Mesenchymal stem cell (in vitro differentiated cells and primary cell): ENCODE measurements at regions not wholly inside any gene's neighbourhood (a gene's known extent, or its start where the extent isn't known, plus 50 kb on each side); places are given as distances from the start of the nearest gene placed in this dataset.

Experiments
- DNase-seq: peaks from one replicate; pipeline ENCODE4 v3.0.0-alpha.2; 2013
- H2AFZ ChIP-seq: one replicate; pipeline ENCODE4 v1.6.1; 2013; ENCODE audit warnings: low read depth, mild to moderate bottlenecking, control low read depth, inconsistent platforms, low read length, moderate library complexity
- H2AK5ac ChIP-seq: 2 replicates; pipeline ENCODE4 v1.6.1; 2013; ENCODE audit warnings: low read length, moderate library complexity, mild to moderate bottlenecking, inconsistent platforms; ENCODE audit not compliant: severe bottlenecking
- H2BK120ac ChIP-seq: one replicate; pipeline ENCODE4 v1.6.1; 2013; ENCODE audit warnings: low read depth, mild to moderate bottlenecking, inconsistent platforms, low read length, moderate library complexity
- H2BK12ac ChIP-seq, 2 experiments: one replicate each; pipeline ENCODE4 v1.6.1; 2013; ENCODE audit warnings: inconsistent platforms in 2 of 2, low read length in 2 of 2, mild to moderate bottlenecking in 2 of 2, moderate library complexity in 2 of 2, control low read depth in 1 of 2
- H2BK15ac ChIP-seq: one replicate; pipeline ENCODE4 v1.6.1; 2013; ENCODE audit warnings: mild to moderate bottlenecking, low read depth, inconsistent platforms; ENCODE audit not compliant: poor library complexity, severe bottlenecking
- H2BK5ac ChIP-seq: 2 replicates; pipeline ENCODE4 v1.6.1; 2013; ENCODE audit warnings: low read depth, mild to moderate bottlenecking, low read length, control low read depth, inconsistent platforms; ENCODE audit not compliant: poor library complexity, severe bottlenecking
- H3K14ac ChIP-seq, 2 experiments: one replicate each; pipeline ENCODE4 v1.6.1; 2013; ENCODE audit warnings: inconsistent platforms in 2 of 2, low read length in 2 of 2, control low read depth in 1 of 2, mild to moderate bottlenecking in 1 of 2, moderate library complexity in 1 of 2
- H3K18ac ChIP-seq, 2 experiments: one replicate each; pipeline ENCODE4 v1.6.1; 2013; ENCODE audit warnings: inconsistent platforms in 2 of 2, low read length in 2 of 2, control low read depth in 1 of 2, low read depth in 1 of 2, mild to moderate bottlenecking in 1 of 2
- H3K23ac ChIP-seq, 2 experiments: one replicate each; pipeline ENCODE4 v1.6.1; 2013; ENCODE audit warnings: inconsistent platforms in 2 of 2, low read length in 2 of 2, mild to moderate bottlenecking in 2 of 2, moderate library complexity in 2 of 2, control low read depth in 1 of 2
- H3K27ac ChIP-seq: 2 replicates; pipeline ENCODE4 v1.5.1; 2013; ENCODE audit warnings: mild to moderate bottlenecking, moderate library complexity, low read length, control low read depth, inconsistent platforms; ENCODE audit not compliant: poor library complexity, severe bottlenecking
- H3K27me3 ChIP-seq, 2 experiments: 2 replicates each; pipeline versions ENCODE4 v1.6.1 to v1.7.0; 2013; ENCODE audit warnings: low read length in 2 of 2, mild to moderate bottlenecking in 2 of 2, moderate library complexity in 2 of 2, control low read depth in 1 of 2, inconsistent platforms in 1 of 2; ENCODE audit not compliant: control insufficient read depth in 1 of 2, insufficient read depth in 1 of 2
- H3K36me3 ChIP-seq, 2 experiments: 2 replicates each; pipeline versions ENCODE4 v1.6.1 to v1.7.0; 2013; ENCODE audit warnings: low read length in 2 of 2, control low read depth in 1 of 2, inconsistent platforms in 1 of 2, low read depth in 1 of 2, mild to moderate bottlenecking in 1 of 2; ENCODE audit not compliant: insufficient read depth in 2 of 2, control insufficient read depth in 1 of 2
- H3K4ac ChIP-seq, 2 experiments: one replicate each; pipeline ENCODE4 v1.6.1; 2013; ENCODE audit warnings: inconsistent platforms in 2 of 2, low read length in 2 of 2, mild to moderate bottlenecking in 2 of 2, moderate library complexity in 2 of 2, control low read depth in 1 of 2, low read depth in 1 of 2
- H3K4me1 ChIP-seq: 2 replicates; pipeline ENCODE4 v1.6.1; 2013; ENCODE audit warnings: low read depth, low read length, control low read depth; ENCODE audit not compliant: control insufficient read depth, insufficient read depth
- H3K4me2 ChIP-seq: 2 replicates; pipeline ENCODE4 v1.6.1; 2013; ENCODE audit warnings: low read length, mild to moderate bottlenecking, inconsistent platforms; ENCODE audit not compliant: poor library complexity, severe bottlenecking
- H3K4me3 ChIP-seq, 2 experiments: 2 replicates each; pipeline versions ENCODE4 v1.5.1 to v1.7.0; 2013; ENCODE audit warnings: low read length in 2 of 2, mild to moderate bottlenecking in 2 of 2, control low read depth in 1 of 2, low read depth in 1 of 2; ENCODE audit not compliant: insufficient read depth in 1 of 2
- H3K79me1 ChIP-seq: replicated peaks from 2 replicates; pipeline ENCODE4 v1.6.1; 2013; ENCODE audit warnings: mild to moderate bottlenecking, control low read depth, low read length, inconsistent platforms; ENCODE audit not compliant: poor library complexity, severe bottlenecking
- H3K9ac ChIP-seq: 2 replicates; pipeline ENCODE4 v1.7.0; 2013; ENCODE audit warnings: mild to moderate bottlenecking, low read length, moderate library complexity
- H3K9me3 ChIP-seq: 2 replicates; pipeline ENCODE4 v1.7.0; 2013; ENCODE audit warnings: mild to moderate bottlenecking, low read length; ENCODE audit not compliant: control insufficient read depth
- H4K8ac ChIP-seq: one replicate; pipeline ENCODE4 v1.6.1; 2013; ENCODE audit warnings: inconsistent platforms, mild to moderate bottlenecking, low read length, moderate library complexity
- H4K91ac ChIP-seq: one replicate; pipeline ENCODE4 v1.6.1; 2013; ENCODE audit warnings: mild to moderate bottlenecking, low read length, inconsistent platforms
- WGBS: methylation state at CpG from one replicate; pipeline ENCODE4 v1.1.7; 2013; ENCODE audit warnings: mixed read lengths; 5-methylcytosine and 5-hydroxymethylcytosine counted together

- Histone ChIP-seq H2BK12ac (no peak overlapping the region), H3K36me3 (no peaks in the 10 kb centered on the region), H3K4me3 (no peak overlapping the region), H3K4me2 (no peak overlapping the region), H3K9me3 (no peaks in the 10 kb centered on the region), H3K23ac (no peak overlapping the region), H3K27ac (no peak overlapping the region), H3K9ac (no peak overlapping the region), H4K91ac (no peak overlapping the region), H4K8ac (no peak overlapping the region), H3K27me3 (no peaks in the 10 kb centered on the region), H2BK120ac (no peak overlapping the region), H2BK15ac (no peak overlapping the region), H3K14ac (no peak overlapping the region), H2BK5ac (no peak overlapping the region), H3K4ac (no peak overlapping the region), H3K4me1 (no peaks in the 10 kb centered on the region), H3K18ac (no peak overlapping the region), H2AK5ac (no peak overlapping the region), H2AFZ (no peak overlapping the region), H3K79me1 (no peaks in the 10 kb centered on the region)
- peak; percentile 5 for DNase-seq
- WGBS = 84% methylated on average over 1 of the region's 1 CpG
These were observed 825.6 kb upstream of the INTU start for GRCh38 chr4:126807132-126807531.

- no peak overlapping the region for H4K91ac ChIP-seq
- no peak overlapping the region for H3K23ac ChIP-seq
- H2BK12ac ChIP-seq = no peak overlapping the region
- no peak overlapping the region for H3K4me2 ChIP-seq
- no peak overlapping the region for H3K14ac ChIP-seq
- no peak overlapping the region for H3K4me3 ChIP-seq
- no peaks in the 10 kb centered on the region for H3K9me3 ChIP-seq
- DNase-seq = no peak
- H3K79me1 ChIP-seq = no peaks in the 10 kb centered on the region
- H2BK15ac ChIP-seq = no peak overlapping the region
- H2AFZ ChIP-seq = no peak overlapping the region
- H3K18ac ChIP-seq = no peak overlapping the region
- no peak overlapping the region for H2BK5ac ChIP-seq
- H2AK5ac ChIP-seq = no peak overlapping the region
- H3K9ac ChIP-seq = no peak overlapping the region
- H2BK120ac ChIP-seq = no peak overlapping the region
- no peak overlapping the region for H3K27ac ChIP-seq
- no peaks in the 10 kb centered on the region for H3K4me1 ChIP-seq
- no peaks in the 10 kb centered on the region for H3K27me3 ChIP-seq
- no peaks in the 10 kb centered on the region for H3K36me3 ChIP-seq
- H3K4ac ChIP-seq = no peak overlapping the region
- no peak overlapping the region for H4K8ac ChIP-seq
These were observed 820.7 kb upstream of the INTU start for GRCh38 chr4:126812076-126812475.

GRCh38 chr4:126820631-126821030 lies 812.1 kb upstream of the INTU start:
- Histone ChIP-seq H3K4me1 (no peaks in the 10 kb centered on the region), H3K9me3 (peaks cover 6% of the 10 kb centered on the region), H3K9ac (no peak overlapping the region), H2BK12ac (no peak overlapping the region), H3K14ac (no peak overlapping the region), H3K79me1 (no peaks in the 10 kb centered on the region), H2BK15ac (no peak overlapping the region), H3K36me3 (no peaks in the 10 kb centered on the region), H4K91ac (no peak overlapping the region), H2AK5ac (no peak overlapping the region), H2BK5ac (no peak overlapping the region), H3K4me2 (no peak overlapping the region), H2AFZ (no peak overlapping the region), H3K4ac (no peak overlapping the region), H3K27ac (no peak overlapping the region), H2BK120ac (no peak overlapping the region), H3K18ac (no peak overlapping the region), H3K4me3 (no peak overlapping the region), H4K8ac (no peak overlapping the region), H3K23ac (no peak overlapping the region), H3K27me3 (no peaks in the 10 kb centered on the region)
- no peak for DNase-seq
- WGBS = no CpG with 5 or more reads among the region's 1 CpG

GRCh38 chr4:126821152-126821551 lies 811.6 kb upstream of the INTU start:
- no peak overlapping the region for H2BK5ac ChIP-seq
- H2BK12ac ChIP-seq = no peak overlapping the region
- no peaks in the 10 kb centered on the region for H3K4me1 ChIP-seq
- no peaks in the 10 kb centered on the region for H3K27me3 ChIP-seq
- WGBS = no CpG with 5 or more reads among the region's 1 CpG
- H3K27ac ChIP-seq = no peak overlapping the region
- no peak overlapping the region for H3K4ac ChIP-seq
- no peak overlapping the region for H2BK15ac ChIP-seq
- H3K18ac ChIP-seq = no peak overlapping the region
- H2AK5ac ChIP-seq = no peak overlapping the region
- H3K4me3 ChIP-seq = no peak overlapping the region
- H3K9ac ChIP-seq = no peak overlapping the region
- H3K36me3 ChIP-seq = no peaks in the 10 kb centered on the region
- H3K4me2 ChIP-seq = no peak overlapping the region
- no peak overlapping the region for H3K23ac ChIP-seq
- H4K91ac ChIP-seq = no peak overlapping the region
- no peak overlapping the region for H2BK120ac ChIP-seq
- peaks cover 6% of the 10 kb centered on the region for H3K9me3 ChIP-seq
- no peak overlapping the region for H2AFZ ChIP-seq
- H3K14ac ChIP-seq = no peak overlapping the region
- DNase-seq = no peak
- no peak overlapping the region for H4K8ac ChIP-seq
- no peaks in the 10 kb centered on the region for H3K79me1 ChIP-seq
